ENCODE measurements at regions not wholly inside any gene's neighbourhood (a gene's known extent, or its start where the extent isn't known, plus 50 kb on each side); places are given as distances from the start of the nearest gene placed in this dataset.

- TF ChIP-seq CTCF (IDR thresholded peaks at IDR 0.05 in 8 of 11, conservative IDR thresholded peaks at IDR 0.05 in 3 of 11) (no peak), POLR2A (IDR thresholded peaks at IDR 0.05) (no peak)
Measured at GRCh38 chr9:784916-785315, 56.6 kb upstream of the DMRT1 start.
